ENCODE measurements at regions not wholly inside any gene's neighbourhood (a gene's known extent, or its start where the extent isn't known, plus 50 kb on each side); places are given as distances from the start of the nearest gene placed in this dataset.

DNA sequence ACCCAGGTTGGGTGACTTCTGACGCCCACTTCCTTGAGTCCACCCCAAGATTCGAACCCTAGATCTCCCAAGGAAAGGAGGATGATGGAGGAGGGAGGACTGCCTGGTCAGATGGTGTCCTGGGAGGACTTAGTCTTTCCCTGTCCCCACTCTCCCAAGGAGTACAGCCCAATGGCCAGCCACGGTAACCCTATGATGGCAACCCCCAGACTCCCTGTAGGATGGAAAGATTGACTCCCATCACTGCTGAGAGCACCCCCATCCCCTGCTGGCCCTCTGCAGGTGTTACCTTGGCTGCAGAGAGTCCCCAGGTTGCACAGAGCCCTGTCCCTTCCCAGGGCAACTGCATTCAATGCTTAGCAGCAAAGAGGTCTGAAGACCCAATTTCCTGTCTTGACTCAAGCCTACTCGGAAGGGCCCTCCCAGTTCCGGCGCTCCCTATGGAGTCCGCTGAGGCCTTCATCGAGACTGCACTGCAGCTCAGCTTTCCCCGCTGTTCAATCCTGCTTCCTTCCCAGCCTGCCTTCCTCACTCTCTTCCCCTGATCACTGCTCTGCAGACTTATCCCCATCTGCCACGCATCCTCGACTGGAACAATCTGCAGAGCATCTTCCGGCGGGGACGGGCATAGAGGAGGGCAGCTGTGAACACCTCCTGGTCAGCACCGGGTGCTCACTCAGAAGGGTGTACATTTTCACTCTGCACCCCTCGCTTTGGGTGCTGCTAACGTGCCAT lies 50.8 kb upstream of the OCM2 start:
- H3K36me3 Mint-ChIP-seq (ENCODE audit: low read depth): no peaks in the 10 kb centered on the region
- no peaks in the 10 kb centered on the region for H3K9me3 Mint-ChIP-seq
- H3K4me3 Mint-ChIP-seq: no peak overlapping the region
- H3K4me1 Mint-ChIP-seq (ENCODE audit: low read depth): no peaks in the 10 kb centered on the region
- intact Hi-C loops (cut with micrococcal nuclease): no loop called here
- H3K27ac Mint-ChIP-seq: no peak overlapping the region
- DNase-seq (ENCODE audit: low spot score): no peak
- peaks cover 3% of the 10 kb centered on the region for H3K27me3 Mint-ChIP-seq (ENCODE audit: insufficient read depth)

GRCh38 chr7:98046816-98047215 lies 56.8 kb upstream of the OCM2 start:
- H3K4me1 Mint-ChIP-seq (ENCODE audit: low read depth): peaks cover 9% of the 10 kb centered on the region
- peaks cover 3% of the 10 kb centered on the region for H3K27me3 Mint-ChIP-seq (ENCODE audit: insufficient read depth)
- no peaks in the 10 kb centered on the region for H3K36me3 Mint-ChIP-seq (ENCODE audit: low read depth)
- intact Hi-C loops (cut with micrococcal nuclease): no loop called here
- no peak overlapping the region for H3K27ac Mint-ChIP-seq
- no peak overlapping the region for H3K4me3 Mint-ChIP-seq
- DNase-seq (ENCODE audit: low spot score): no peak
- H3K9me3 Mint-ChIP-seq: no peaks in the 10 kb centered on the region

DNA sequence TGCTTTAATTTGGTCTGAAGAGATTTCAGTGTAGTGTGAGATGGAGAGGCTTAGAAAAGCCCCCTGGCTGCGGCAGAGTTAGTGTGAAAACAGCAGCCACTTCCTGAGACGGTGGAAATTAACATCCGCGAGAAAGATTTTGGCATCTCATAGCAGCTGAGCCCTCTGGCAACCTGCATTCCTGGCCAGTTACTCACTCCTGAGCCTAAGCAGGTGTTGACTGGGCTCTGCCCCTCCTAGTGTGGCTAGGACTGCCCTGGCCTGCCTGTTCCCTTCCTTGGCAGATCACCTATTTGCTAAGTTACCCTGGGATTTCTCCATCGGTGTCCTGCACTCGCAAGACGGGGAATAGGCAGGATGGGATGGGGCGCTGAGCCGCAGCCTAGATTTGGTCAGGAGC lies 57.6 kb upstream of the LMTK2 start:
- intact Hi-C loops (cut with micrococcal nuclease): no loop called here
- H3K9me3 Mint-ChIP-seq: no peaks in the 10 kb centered on the region

GRCh38 chr7:98051118-98051744 lies 55.4 kb upstream of the LMTK2 start:
- intact Hi-C loops (cut with micrococcal nuclease): no loop called here
- Mint-ChIP-seq H3K36me3 (ENCODE audit: low read depth) (no peaks in the 10 kb centered on the region), H3K27ac (no peak overlapping the region), H3K4me3 (no peak overlapping the region), H3K27me3 (ENCODE audit: insufficient read depth) (no peaks in the 10 kb centered on the region), H3K9me3 (no peaks in the 10 kb centered on the region), H3K4me1 (ENCODE audit: low read depth) (peaks cover 9% of the 10 kb centered on the region)
- DNase-seq (ENCODE audit: low spot score): peak; percentile 21

More for the DNA sequence above, 57.6 kb upstream of the LMTK2 start:
- H3K4me3 Mint-ChIP-seq: no peak overlapping the region
- DNase-seq (ENCODE audit: low spot score): no peak
- H3K27me3 Mint-ChIP-seq (ENCODE audit: insufficient read depth): no peaks in the 10 kb centered on the region
- H3K36me3 Mint-ChIP-seq (ENCODE audit: low read depth): no peaks in the 10 kb centered on the region
- H3K27ac Mint-ChIP-seq: no peak overlapping the region
- H3K4me1 Mint-ChIP-seq (ENCODE audit: low read depth): peaks cover 9% of the 10 kb centered on the region

- no peak for DNase-seq (ENCODE audit: low spot score)
- intact Hi-C loops (cut with micrococcal nuclease): no loop called here
- Mint-ChIP-seq H3K27ac (no peak overlapping the region), H3K9me3 (no peaks in the 10 kb centered on the region), H3K4me1 (ENCODE audit: low read depth) (peaks cover 9% of the 10 kb centered on the region), H3K27me3 (ENCODE audit: insufficient read depth) (no peaks in the 10 kb centered on the region), H3K36me3 (ENCODE audit: low read depth) (no peaks in the 10 kb centered on the region), H3K4me3 (no peak overlapping the region)
Measured at GRCh38 chr7:98054585-98054984, 52.1 kb upstream of the LMTK2 start.

- Mint-ChIP-seq H3K4me1 (ENCODE audit: low read depth) (peaks cover 1% of the 10 kb centered on the region), H3K9me3 (no peaks in the 10 kb centered on the region), H3K4me3 (no peak overlapping the region), H3K27me3 (ENCODE audit: insufficient read depth) (no peaks in the 10 kb centered on the region), H3K27ac (no peak overlapping the region), H3K36me3 (ENCODE audit: low read depth) (no peaks in the 10 kb centered on the region)
- intact Hi-C loops (cut with micrococcal nuclease): no loop called here
- no peak for DNase-seq (ENCODE audit: low spot score)
Measured at GRCh38 chr7:98056580-98056979, 50.1 kb upstream of the LMTK2 start.
